HG03354 (cell line): ENCODE measurements at regions not wholly inside any gene's neighbourhood (a gene's known extent, or its start where the extent isn't known, plus 50 kb on each side); places are given as distances from the start of the nearest gene placed in this dataset.
A peak's percentile ranks its signal among the peaks of the same experiment; 100 is the strongest.
"Not testable (repeated sequence)": the region's sequence is repeated elsewhere in the genome, so short reads cannot be mapped to it uniquely, and the experiment has no call there.

Experiments used
- ATAC-seq: cut with Tn5 transposase; IDR thresholded peaks from one replicate; pipeline ENCODE4 v1.9.1; 2021; ENCODE audit warnings: mild to moderate bottlenecking; ENCODE audit not compliant: unreplicated experiment, poor library complexity, severe bottlenecking

DNA sequence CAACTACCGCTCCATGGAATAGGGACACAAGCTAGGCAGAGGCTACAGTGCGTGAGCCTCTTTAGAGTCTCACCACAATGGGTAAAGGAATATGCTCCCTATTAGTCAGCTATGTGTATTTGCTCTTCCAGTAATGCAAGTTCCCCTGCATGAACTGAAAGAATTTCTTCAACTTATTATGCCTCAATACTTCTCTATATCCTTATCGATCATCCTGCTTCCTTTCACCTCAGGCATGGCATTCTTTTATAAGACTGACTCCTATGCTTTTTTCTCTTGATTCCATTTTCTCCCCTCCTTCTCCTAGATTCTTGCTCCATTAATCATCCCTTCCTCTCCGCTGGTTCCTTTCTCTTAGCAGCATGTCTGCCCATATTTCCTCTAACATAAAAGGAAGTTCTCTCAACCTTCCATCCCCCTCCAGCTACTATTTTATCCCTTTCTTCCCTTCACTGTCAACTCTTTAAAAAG lies 94.5 kb upstream of the CPM start:
- ATAC-seq: no peak

DNA sequence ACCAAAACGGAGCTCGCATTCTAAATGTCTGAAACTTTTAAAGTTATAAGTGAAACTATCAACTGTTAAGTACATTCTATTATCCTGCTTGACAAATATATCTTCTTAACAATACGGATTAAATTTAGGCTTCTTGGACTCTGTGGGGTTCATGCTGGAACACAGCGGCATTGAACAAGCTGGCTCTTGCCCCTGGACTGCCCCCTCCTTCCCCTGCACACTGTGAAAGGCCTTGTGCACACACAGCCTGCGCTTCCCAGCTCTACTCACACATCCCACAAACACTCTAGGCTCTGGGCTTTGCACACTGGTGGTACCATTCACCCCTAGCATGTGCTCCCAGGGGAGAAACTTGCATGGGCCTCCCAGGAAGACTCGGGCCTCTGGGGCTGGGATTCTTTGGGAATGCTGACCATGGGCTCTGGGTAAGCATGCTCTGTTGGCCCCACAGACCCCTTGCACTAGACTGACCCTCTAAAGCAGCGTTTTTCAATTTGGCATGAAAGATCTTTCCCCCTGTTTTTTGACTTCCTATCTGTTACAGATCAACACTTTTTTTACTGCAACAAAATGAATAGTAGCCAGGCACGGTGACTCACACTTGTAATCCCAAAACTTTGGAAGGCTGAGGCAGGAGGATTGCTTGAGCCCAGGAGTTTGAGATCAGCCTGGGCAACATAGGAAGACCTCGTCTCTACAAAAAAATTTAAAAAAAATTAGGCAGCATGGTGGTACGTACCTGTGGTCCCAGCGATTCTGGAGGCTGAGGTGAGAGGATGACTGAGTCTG lies 96.2 kb upstream of the CPM start:
- ATAC-seq: no peak

DNA sequence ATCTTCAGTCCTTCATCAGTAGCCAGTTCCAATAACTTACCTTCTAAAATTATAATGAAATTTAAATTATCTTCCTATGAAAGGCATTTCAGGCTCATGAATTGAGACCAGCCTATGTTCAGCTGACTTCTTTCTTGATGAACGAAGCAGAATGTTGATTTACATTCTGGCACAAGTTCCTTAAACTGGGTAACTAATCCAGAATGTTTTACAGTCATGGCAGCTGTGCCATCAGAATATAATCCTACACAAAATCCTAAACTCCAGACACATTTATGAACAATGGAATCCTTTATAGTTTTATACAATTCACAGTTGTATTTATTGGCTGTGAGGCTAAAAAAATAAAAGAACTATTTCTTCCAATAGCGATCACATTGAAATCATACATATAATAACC lies 97.3 kb upstream of the CPM start:
- no peak for ATAC-seq

DNA sequence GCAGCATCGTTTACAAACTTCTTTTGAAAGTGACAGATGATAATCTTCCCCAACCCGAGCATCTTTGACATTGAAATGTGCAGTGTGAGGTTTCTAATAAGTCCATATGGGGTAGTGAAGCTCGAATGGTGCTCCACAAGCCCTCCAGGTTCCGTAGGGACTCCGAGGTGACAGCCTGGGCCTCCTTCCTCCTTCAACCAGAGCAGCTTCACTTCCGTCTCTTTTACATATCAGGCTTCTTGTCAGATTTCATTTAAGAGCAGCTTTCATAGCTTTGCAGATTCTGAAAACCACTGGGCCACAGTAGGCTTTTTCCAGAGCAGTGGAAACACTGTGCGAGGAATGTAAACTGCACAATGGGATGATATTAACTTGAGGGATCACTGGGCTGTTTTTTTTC lies 103.6 kb upstream of the CPM start:
- no peak for ATAC-seq

DNA sequence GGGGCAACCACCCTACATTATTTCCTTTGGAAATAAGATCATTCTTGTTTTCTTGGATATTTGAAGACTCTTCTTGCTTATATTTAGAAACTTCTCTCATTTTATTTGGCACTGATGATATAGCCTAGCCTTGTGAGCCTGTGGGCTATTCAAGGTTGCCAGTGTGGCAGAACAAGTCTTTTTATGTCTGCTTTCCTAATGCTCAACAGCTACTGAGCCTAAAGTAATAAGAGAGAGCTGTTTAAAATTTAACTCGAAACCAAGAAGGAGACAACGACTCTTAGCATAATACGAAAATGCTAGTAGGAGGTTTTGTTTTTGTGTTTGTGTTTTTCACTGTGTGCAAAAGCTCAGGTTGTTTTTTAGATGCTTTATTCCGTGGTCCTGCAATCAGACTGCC lies 104.0 kb upstream of the CPM start:
- no peak for ATAC-seq

DNA sequence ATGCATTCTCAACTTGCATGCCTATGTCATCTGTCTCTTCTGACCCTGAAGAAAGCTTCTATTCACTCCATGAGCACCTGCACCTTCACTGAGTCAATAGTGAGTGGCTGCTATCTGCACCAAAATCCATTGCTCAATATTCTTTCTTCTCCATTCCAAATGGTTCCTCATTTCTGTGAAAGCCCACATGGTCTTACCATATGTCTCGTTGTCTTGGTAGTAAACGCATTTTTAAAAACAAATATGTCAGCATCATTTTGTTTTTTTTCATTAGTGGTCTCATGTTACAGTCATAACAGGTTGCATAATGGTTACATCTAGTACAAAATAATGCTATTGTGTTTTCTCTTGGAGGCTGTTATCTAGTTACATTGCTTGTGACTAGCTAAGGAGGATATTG lies 106.9 kb upstream of the CPM start:
- no peak for ATAC-seq

DNA sequence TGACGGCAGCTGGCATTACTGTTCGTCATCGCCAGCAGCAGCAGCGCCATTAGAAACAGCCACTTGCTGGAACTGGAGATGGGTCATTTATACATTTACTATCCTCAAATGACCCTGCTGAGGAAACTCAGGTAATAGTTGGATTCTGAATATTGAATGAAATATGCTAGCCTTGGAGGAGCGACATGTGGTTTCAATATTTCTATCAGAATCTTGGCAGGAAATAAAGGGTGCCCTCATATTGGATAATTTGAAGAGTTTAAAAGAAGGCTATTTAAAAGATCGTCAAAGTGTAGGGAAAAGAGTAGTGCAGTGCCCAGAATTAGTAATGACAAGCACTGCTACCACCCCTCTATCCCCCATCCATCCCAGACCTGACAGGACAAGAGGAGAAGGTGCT lies 109.6 kb upstream of the CPM start:
- ATAC-seq: no peak

DNA sequence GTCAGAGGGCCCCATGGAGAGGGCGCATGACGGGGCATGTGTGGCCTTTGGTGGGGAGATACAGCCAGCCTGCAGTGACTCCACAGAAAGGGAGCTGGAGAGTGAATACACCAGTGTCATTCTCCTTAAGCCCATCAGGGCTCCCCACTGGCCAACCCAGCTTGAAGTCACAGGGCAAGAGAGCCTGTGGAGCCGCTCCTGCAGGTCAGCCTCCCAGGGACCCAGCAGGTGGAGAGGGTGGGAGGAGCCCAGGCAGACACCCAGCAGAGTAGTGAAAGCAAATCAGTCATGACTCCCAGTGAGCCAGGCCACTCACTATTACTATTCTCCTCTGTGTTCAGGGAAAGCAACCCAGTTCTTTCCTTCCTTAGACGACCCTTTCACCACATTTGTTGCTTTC lies 110.0 kb upstream of the CPM start:
- no peak for ATAC-seq

DNA sequence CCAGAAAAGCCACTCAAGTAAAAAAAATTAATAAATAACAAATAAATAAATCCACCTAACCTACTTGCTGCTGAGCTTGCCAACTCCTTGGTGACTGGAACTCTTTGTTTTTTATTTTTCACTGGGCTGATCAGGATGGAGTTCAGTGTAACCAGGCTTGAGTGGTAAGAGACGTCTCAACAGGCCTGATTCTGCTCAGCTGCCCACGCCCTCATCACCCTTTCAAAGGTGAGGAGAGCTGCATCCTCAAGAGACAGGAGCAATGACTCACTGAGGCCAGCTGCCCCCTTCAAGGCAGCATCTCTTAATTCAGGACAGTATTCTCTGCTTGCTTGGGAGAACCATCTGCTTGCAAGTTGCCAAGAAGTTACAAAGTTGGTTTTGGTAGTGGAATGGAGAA lies 111.9 kb upstream of the CPM start:
- no peak for ATAC-seq

DNA sequence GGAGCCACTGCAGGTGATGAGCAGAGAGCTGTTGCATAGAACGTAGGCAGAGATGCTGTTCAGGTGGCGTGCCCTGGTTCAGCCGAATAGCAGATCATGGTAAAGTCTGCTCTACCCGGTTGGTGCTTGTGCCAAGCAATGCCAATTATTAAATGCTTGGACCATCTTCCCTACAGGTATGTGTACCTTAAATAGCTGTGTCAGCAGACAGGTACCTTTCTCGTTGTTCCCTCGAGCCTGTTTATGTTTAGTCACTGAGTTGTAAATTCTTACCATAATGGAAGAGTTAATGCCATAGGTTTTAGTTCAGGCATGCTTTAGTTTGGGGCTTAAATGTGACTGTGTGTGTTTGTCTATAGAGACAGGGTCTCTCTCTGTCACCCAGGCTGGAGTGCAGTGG lies 112.5 kb upstream of the CPM start:
- ATAC-seq: no peak

DNA sequence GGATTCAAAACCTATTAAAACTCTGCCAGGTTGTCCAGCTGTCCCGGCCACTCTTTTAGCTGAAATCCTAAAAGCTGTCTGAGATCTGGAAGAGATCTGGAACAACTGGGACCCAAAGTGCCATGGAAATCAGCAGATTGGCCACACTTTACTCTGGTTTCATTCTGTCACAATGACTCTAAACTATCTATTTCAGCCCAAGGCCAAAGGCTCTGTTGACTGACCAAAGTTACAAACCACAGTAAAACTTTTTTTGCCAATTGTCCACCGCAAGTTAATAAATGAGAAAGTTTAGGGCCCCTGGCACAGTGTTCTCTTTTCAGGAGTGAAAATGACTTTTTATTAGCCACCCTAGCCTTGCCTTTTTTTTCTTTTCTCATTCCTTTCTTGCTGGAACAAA lies 113.4 kb upstream of the CPM start:
- no peak for ATAC-seq

DNA sequence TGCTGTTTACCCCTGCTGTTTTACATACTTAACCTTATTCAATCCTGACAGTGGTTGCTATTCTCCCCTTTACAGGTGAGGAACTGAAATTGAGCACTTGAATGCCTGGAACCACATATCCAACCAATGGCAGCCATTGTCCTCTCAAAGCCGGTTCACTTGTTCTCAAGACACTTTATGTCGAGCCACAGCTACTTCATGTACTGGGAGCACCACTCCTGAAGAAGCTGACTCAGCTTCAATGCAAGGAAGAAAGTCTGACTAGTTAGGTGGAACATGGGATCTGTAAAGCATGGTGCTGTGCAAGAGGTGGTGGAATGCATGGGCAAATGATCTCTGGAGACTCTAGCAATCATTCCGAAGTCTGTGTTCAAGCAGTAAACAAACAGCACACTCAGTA lies 113.9 kb upstream of the CPM start:
- ATAC-seq: no peak

DNA sequence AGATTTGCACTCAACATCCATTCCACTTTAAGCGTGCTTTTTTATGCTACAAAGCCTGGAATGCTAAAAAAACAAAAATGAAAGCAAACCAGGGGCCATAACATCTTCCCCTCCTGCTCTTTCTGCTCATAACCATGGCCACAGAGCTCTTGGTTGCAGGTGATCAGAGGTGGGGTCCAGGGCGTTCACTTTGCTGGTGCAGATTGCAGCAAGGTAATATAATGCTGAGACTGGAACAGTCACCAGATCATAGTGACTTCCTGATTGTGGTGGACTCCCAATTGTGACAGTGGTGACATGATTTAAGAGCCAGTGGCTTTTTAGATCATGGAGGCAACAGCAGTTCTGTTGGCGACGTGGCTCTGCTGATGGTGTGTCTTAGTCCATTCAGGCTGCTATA lies 115.0 kb upstream of the CPM start:
- no peak for ATAC-seq

DNA sequence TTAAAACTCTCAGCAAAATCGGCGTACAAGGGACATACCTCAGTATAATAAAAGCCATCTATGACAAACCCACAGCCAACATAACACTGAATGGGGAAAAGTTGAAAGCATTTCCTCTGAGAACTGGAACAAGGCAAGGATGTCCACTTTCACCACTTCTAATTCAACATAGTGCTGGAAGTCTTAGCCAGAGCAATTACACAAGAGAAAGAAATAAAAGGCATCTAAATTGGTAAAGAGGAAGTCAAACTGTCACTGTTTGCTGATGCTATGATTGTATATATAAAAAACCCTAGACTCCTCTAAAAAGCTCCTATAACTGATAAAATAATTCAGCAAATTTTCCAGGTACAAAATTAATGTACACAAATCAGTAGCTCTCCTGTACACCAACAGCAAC lies 116.9 kb upstream of the CPM start:
- ATAC-seq: not testable (repeated sequence)

DNA sequence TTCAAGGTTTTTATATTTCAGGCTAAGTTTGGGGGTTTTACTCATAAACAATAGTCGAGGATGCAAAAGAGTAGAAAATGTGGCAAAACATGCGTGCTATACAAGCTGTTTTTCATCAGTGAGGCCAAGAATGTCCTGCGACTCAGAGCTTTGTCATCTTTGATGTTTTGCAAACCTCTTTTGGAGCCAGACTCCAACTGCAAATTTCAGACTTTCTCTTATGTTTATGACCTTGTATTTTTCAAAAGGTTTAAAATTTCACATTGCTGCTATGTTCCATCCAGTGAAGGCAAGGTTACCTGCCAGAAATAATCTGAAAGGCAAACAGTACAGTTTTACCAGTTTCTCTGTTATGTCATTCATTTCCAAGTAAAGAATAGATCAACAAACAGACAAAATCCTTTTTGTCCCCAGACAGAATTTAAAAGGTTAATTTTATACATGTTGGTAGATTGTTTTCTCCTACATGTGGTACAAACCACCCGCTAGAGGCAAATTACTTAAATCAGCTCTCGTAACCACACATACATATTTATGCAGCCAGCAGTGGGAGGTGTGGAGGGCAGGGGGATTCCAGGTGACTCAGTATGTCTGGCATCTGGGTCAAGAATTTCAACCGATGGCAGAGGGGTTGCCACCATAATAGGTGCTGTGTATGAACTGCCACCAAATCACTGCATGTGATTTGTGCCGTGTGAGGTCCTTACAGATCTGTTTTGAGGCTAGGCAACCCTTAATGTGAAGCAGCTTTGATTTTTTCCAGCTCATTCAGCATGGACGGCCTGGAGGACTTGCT lies 119.8 kb upstream of the CPM start:
- peak; percentile 48 for ATAC-seq

DNA sequence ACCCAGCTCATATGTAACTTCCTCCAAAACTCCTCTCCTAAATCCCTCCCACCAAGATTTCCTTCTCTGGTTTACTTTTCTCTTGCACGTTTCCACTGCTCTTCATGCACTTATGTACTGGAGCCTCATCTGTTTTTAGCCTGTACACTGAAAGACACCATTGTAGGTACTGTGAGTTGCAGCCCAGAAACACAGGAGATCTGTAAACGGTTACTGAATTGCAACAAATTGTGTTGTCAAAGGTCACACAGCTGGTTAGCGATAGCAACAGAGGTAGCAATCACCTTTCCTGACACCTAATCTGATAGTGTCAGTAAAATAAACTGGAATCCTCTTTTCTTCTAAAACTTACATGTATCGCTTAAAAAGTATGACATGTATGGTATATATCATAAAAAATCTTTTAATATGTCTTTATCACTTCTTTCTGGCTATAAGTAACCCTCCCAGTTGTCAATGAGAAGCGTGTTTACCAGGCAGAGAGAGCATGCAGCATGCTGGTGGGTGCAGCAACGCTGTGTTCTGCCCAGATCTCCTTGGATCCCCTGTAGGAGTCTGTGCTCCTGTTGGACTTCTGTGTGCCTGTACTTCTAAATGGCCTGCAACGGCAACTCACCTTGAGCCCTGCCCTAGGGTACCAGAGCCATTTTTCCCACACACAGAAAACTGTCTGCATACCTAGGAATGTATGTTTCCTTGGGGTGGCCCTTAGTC lies 121.5 kb upstream of the CPM start:
- no peak for ATAC-seq

DNA sequence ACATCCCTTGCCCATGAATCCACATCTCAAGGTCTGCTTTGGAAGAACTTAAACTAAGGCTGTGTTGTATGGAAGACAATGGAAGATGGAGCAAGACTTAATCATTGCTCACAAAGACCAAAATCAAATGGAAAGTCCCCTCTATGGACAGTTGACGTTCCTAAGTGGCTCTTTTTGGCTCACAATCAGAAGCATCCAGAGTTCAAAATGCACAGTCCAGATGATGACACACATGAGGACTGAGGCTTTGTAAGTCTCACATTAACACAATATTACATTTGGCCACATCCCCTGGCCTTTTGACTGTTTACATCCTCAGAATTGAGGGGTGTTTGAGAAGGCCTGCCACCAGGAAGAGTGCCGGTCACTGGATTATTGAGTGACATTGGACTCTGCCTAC lies 122.3 kb upstream of the CPM start:
- ATAC-seq: no peak

DNA sequence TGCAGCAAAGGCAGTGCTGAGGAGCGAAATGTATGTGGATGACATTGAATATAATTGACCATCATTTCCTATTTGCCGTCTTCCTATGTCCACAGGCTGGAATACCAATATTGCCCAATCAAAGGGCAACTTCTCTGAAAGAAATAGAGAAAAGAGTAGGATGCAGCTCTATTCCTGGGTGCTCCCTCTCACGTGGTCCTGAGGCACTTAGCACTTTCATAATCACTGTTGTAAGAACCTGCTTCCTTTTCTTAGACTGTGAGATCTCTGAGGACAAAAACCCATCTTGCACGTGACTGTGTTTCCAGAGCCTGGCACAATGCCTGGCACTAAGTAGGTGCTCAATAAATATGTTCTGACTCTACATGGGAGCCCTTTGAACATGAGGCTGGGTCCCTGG lies 122.7 kb upstream of the CPM start:
- ATAC-seq: no peak

DNA sequence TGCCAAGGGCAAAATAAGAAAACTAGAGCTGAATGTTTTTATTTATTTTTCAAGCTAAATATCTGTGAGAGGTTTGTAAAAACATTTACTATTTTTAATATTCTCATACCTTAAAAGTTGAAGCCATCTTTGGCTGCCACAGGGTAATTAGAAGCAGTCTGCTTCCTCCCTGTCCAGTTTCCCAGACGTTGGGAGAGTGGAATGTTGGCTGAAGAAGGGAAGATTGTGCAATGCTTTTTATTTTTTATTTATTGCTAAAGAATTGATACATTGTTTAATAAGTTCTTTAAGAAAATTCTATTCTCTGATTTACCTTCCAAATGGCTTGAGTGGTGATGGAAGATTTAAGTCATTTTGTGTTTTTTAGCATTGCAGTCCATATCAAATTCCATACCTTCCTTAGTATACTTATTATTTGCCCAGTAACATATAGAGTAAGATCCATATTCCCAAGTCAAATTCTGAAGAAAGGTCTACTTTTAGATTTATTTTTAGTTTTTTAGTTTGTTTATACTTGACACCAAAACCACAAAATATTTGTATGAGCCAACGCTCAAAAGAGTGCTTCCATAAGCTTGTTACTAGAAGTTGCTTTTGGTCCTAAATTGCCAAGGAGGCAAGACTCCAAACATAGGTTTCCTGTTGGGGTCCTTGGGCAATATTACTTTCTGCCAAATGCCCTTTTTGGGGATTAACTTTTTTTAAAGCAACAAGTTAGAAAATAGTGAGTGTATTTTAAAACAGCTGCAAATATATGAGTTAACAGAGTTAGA lies 124.0 kb upstream of the CPM start:
- no peak for ATAC-seq

DNA sequence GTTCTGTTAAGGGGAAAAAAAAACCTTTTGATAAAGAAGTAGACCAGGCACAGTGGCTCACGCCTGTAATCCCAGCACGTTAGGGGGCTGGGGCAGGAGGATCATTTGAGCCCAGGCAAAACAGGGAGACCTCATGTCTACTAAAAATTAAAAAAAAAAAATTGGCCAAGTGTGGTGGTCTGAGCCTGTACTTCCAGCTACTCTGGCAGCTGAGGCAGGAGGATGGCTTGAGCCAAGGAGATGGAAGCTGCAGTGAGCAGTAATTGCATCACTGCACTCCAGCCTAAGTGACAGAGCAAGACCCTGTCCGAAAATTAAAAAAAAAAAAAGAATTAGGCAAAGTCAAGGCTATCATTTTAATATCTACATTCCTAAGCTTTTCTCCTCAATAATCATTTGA lies 124.8 kb upstream of the CPM start:
- ATAC-seq: no peak
